B cell (primary cell): ENCODE measurements at regions not wholly inside any gene's neighbourhood (a gene's known extent, or its start where the extent isn't known, plus 50 kb on each side); places are given as distances from the start of the nearest gene placed in this dataset.
"Not testable (repeated sequence)": the region's sequence is repeated elsewhere in the genome, so short reads cannot be mapped to it uniquely, and the experiment has no call there.

Experiments used
- EZH2 ChIP-seq: IDR thresholded peaks from 2 replicates; pipeline ENCODE4 v1.6.1; 2012; ENCODE audit warnings: borderline replicate concordance, low read depth, mild to moderate bottlenecking, moderate library complexity, low read length; ENCODE audit not compliant: insufficient read depth, poor library complexity, severe bottlenecking
- TF ChIP-seq, protein P1 (sequence below): fragments of 200-600 bp; IDR thresholded peaks from one replicate; pipeline ENCODE4 v1.8.0; 2022; ENCODE audit warnings: antibody characterized with exemption, mild to moderate bottlenecking

GRCh38 chr7:4507886-4508285, 174.2 kb upstream of the FOXK1 start:
- TF ChIP-seq, protein P1, sequence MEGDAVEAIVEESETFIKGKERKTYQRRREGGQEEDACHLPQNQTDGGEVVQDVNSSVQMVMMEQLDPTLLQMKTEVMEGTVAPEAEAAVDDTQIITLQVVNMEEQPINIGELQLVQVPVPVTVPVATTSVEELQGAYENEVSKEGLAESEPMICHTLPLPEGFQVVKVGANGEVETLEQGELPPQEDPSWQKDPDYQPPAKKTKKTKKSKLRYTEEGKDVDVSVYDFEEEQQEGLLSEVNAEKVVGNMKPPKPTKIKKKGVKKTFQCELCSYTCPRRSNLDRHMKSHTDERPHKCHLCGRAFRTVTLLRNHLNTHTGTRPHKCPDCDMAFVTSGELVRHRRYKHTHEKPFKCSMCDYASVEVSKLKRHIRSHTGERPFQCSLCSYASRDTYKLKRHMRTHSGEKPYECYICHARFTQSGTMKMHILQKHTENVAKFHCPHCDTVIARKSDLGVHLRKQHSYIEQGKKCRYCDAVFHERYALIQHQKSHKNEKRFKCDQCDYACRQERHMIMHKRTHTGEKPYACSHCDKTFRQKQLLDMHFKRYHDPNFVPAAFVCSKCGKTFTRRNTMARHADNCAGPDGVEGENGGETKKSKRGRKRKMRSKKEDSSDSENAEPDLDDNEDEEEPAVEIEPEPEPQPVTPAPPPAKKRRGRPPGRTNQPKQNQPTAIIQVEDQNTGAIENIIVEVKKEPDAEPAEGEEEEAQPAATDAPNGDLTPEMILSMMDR: not testable (repeated sequence)
- not testable (repeated sequence) for TF ChIP-seq EZH2
